Right lobe of liver (tissue), 4 donors: ENCODE measurements at regions not wholly inside any gene's neighbourhood (a gene's known extent, or its start where the extent isn't known, plus 50 kb on each side); places are given as distances from the start of the nearest gene placed in this dataset.

Experiments
- CTCF ChIP-seq, 4 donors: fragments of 200-600 bp in 3 of 4; fragments of 450-650 bp in 1 of 4; IDR thresholded peaks; one replicate each; pipeline versions ENCODE4 v1.5.1 to v1.8.0; 2016 to 2022; ENCODE audit warnings: antibody characterized with exemption in 4 of 4, mild to moderate bottlenecking in 2 of 4
- POLR2A ChIP-seq: fragments of 450-650 bp; IDR thresholded peaks from one replicate; pipeline ENCODE4 v1.6.1; 2017; ENCODE audit warnings: antibody characterized with exemption, mild to moderate bottlenecking
- donor health status: DM: no; HTN: no; CAD: no.
- donor health status: DM: no; HTN: no; CAD: no.
- donor health status: DM: no; HTN: yes; CAD: no.

DNA sequence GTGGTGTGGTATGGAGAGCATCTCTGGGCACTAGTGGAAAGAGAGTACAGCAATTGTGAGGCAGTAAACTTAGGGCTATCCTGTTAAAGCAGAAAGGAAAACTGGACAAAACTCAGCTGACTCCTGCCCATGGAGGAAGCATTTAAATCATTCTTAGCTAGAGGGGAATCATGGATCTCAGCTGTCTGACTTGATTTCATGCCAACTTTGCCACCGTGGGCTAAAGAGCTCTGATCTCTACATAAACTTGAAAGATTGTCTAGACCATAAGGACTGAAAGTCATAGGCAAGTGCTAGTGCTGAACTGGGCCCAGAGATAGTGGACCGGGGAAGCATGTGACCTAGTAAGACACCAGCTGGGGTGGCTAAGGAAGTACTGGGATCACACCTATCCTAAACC lies 651.8 kb downstream of the COL12A1 start:
- TF ChIP-seq CTCF (IDR thresholded peaks at IDR 0.05) (no peak), POLR2A (no peak)
